MM.1S (cell line): ENCODE measurements at regions not wholly inside any gene's neighbourhood (a gene's known extent, or its start where the extent isn't known, plus 50 kb on each side); places are given as distances from the start of the nearest gene placed in this dataset.

Source experiments
- DNase-seq: peaks from one replicate; pipeline ENCODE4 v3.0.0-alpha.2; 2015
- H2AFZ ChIP-seq: fragments of 300-600 bp; sonication (generic); 2 replicates; pipeline ENCODE4 v1.6.0; 2016; ENCODE audit warnings: antibody characterized with exemption, low read length
- H3F3A ChIP-seq: fragments of 300-600 bp; sonication (generic); 2 replicates; pipeline ENCODE4 v1.6.1; 2016; ENCODE audit warnings: mild to moderate bottlenecking, antibody characterized with exemption, low read length, moderate library complexity, mixed read lengths; ENCODE audit not compliant: insufficient read depth
- H3K27ac ChIP-seq: fragments of 300-600 bp; sonication (generic); 2 replicates; pipeline ENCODE4 v1.5.1; 2016; ENCODE audit warnings: mild to moderate bottlenecking, low read length
- H3K27me3 ChIP-seq: fragments of 300-600 bp; sonication (generic); replicated peaks from 2 replicates; pipeline ENCODE4 v1.6.0; 2016; ENCODE audit warnings: low read length; ENCODE audit not compliant: insufficient read depth
- H3K36me3 ChIP-seq: fragments of 300-600 bp; sonication (generic); replicated peaks from 2 replicates; pipeline ENCODE4 v1.6.1; 2016; ENCODE audit warnings: mild to moderate bottlenecking, low read length, mixed read lengths; ENCODE audit not compliant: insufficient read depth
- H3K4me1 ChIP-seq: fragments of 300-600 bp; sonication (generic); 2 replicates; pipeline ENCODE4 v1.6.1; 2016; ENCODE audit warnings: low read length, mixed read lengths
- H3K4me2 ChIP-seq: fragments of 300-600 bp; sonication (generic); 2 replicates; pipeline ENCODE4 v1.6.0; 2016; ENCODE audit warnings: low read depth, low read length
- H3K4me3 ChIP-seq: fragments of 300-600 bp; sonication (generic); 2 replicates; pipeline ENCODE4 v1.5.1; 2016; ENCODE audit warnings: low read length, mixed read lengths
- H3K79me2 ChIP-seq: fragments of 300-600 bp; sonication (generic); 2 replicates; pipeline ENCODE4 v1.6.1; 2016; ENCODE audit warnings: mixed run types, low read length, mixed read lengths
- H3K9ac ChIP-seq: fragments of 300-600 bp; sonication (generic); 2 replicates; pipeline ENCODE4 v1.6.1; 2016; ENCODE audit warnings: low read length, mixed read lengths
- H3K9me2 ChIP-seq: fragments of 300-600 bp; sonication (generic); replicated peaks from 2 replicates; pipeline ENCODE4 v1.6.1; 2016; ENCODE audit warnings: mild to moderate bottlenecking, low read length, mixed read lengths; ENCODE audit not compliant: insufficient read depth
- H3K9me3 ChIP-seq: fragments of 300-600 bp; sonication (generic); replicated peaks from 2 replicates; pipeline ENCODE4 v1.6.1; 2016; ENCODE audit warnings: mild to moderate bottlenecking, low read length, mixed read lengths; ENCODE audit not compliant: insufficient read depth
- H4K20me1 ChIP-seq: fragments of 300-600 bp; sonication (generic); 2 replicates; pipeline ENCODE4 v1.6.1; 2016; ENCODE audit warnings: mild to moderate bottlenecking, low read length, moderate library complexity, mixed read lengths; ENCODE audit not compliant: insufficient read depth
- EZH2 ChIP-seq: fragments of 300-600 bp; sonication (generic); optimal IDR thresholded peaks from 2 replicates; pipeline ENCODE3; 2017; ENCODE audit warnings: low read depth, mild to moderate bottlenecking, antibody characterized with exemption, low read length, mixed read lengths
- EZH2phosphoT487 ChIP-seq: fragments of 300-600 bp; sonication (generic); IDR thresholded peaks from 2 replicates; pipeline ENCODE4 v1.6.1; 2018; ENCODE audit warnings: antibody characterized with exemption, low read length
- TF ChIP-seq, protein P1 (sequence below): fragments of 300-600 bp; sonication (generic); IDR thresholded peaks from 2 replicates; pipeline ENCODE4 v1.5.1; 2016; ENCODE audit warnings: antibody characterized with exemption, low read length, mixed read lengths

DNA sequence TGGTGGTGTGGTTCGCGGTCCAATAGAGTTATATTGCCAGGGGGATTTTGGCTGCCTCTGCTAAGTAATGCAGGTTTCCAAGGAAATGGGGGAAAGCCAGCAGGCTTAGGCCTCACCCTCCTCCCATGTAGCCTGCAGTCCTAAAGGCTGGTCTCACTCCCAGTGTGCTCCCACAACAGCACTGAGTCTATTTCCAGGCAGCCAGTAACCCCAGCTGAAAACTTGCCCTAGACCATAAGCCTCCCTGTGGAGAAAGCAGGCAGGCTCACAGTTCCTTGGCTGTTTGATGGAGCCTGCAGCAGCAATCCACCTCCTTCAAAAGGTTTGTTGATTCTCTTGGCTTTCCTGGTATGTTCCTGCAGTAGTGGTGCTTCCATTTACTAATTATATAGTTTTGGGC is 220.0 kb upstream of the ZNF804B start:
- Histone ChIP-seq H3K27me3 (no peaks in the 10 kb centered on the region), H3K9ac (no peak overlapping the region), H3K4me1 (no peaks in the 10 kb centered on the region), H3K27ac (no peak overlapping the region), H3K79me2 (no peaks in the 10 kb centered on the region), H3K9me2 (no peaks in the 10 kb centered on the region), H3K9me3 (no peaks in the 10 kb centered on the region), H3K4me3 (no peak overlapping the region), H3K4me2 (no peak overlapping the region), H3K36me3 (no peaks in the 10 kb centered on the region), H4K20me1 (no peaks in the 10 kb centered on the region), H2AFZ (no peak overlapping the region), H3F3A (no peaks in the 10 kb centered on the region)
- DNase-seq, result no peak
- TF ChIP-seq, protein P1, sequence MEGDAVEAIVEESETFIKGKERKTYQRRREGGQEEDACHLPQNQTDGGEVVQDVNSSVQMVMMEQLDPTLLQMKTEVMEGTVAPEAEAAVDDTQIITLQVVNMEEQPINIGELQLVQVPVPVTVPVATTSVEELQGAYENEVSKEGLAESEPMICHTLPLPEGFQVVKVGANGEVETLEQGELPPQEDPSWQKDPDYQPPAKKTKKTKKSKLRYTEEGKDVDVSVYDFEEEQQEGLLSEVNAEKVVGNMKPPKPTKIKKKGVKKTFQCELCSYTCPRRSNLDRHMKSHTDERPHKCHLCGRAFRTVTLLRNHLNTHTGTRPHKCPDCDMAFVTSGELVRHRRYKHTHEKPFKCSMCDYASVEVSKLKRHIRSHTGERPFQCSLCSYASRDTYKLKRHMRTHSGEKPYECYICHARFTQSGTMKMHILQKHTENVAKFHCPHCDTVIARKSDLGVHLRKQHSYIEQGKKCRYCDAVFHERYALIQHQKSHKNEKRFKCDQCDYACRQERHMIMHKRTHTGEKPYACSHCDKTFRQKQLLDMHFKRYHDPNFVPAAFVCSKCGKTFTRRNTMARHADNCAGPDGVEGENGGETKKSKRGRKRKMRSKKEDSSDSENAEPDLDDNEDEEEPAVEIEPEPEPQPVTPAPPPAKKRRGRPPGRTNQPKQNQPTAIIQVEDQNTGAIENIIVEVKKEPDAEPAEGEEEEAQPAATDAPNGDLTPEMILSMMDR, result no peak
- TF ChIP-seq EZH2 (no peak), EZH2phosphoT487 (no peak)

DNA sequence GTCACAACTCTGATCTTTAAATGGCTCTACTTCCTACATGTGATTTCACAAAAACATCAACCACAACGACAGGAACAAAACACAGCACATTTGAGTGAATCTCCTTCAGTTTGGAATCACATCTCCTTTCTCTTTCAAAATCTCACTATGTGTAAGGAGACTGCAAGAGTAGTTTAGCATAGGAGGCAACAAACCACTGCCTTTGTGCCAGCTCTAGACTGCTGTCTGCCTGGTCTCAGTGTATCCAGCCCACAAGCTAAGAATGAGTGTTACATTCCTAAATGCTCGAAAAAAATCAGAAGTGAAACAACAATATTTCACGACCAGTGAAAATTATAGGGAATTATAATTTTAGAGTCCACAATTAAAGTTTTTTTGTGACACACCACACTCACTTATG is 217.0 kb upstream of the STEAP4 start:
- no peaks in the 10 kb centered on the region for H3K9me3 ChIP-seq
- H3K27me3 ChIP-seq, result no peaks in the 10 kb centered on the region
- no peaks in the 10 kb centered on the region for H3K9me2 ChIP-seq
- H3K4me3 ChIP-seq, result no peak overlapping the region
- no peaks in the 10 kb centered on the region for H4K20me1 ChIP-seq
- no peak overlapping the region for H2AFZ ChIP-seq
- no peaks in the 10 kb centered on the region for H3F3A ChIP-seq
- no peak overlapping the region for H3K27ac ChIP-seq
- H3K79me2 ChIP-seq, result no peaks in the 10 kb centered on the region
- H3K4me1 ChIP-seq, result no peaks in the 10 kb centered on the region
- H3K36me3 ChIP-seq, result no peaks in the 10 kb centered on the region
- H3K9ac ChIP-seq, result no peak overlapping the region
- DNase-seq, result no peak
- no peak overlapping the region for H3K4me2 ChIP-seq
- no peak for TF ChIP-seq EZH2
- TF ChIP-seq EZH2phosphoT487, result no peak
- TF ChIP-seq, protein P1, result no peak

DNA sequence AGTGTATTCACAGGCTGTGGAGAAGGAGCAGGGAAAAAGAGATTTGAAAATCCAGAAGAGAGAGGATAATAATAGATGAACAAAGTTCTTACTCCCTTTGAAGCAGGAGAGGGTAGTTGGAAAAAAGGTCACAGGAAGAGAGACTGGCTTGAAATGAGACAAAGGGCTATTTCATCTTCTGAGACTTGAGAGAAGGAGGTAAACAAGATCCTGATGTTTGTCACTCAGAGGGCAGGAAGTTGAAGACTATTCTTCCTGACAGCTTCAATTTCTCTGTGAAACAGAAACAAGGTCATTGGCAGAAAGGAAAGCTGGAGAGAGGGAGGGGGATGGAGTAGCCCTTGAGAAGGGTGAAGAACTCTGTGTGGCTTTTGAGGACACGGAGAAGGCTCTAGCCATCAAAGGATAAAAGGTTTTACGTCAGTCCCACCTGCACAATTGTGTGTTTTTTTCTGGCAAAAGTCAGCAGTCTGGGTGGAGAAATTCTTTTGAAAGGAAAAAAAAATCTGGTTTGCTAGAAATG is 216.1 kb upstream of the STEAP4 start:
- Histone ChIP-seq H4K20me1 (no peaks in the 10 kb centered on the region), H3K9ac (no peak overlapping the region), H3K4me3 (no peak overlapping the region), H3K9me2 (no peaks in the 10 kb centered on the region), H3K79me2 (no peaks in the 10 kb centered on the region), H3K9me3 (no peaks in the 10 kb centered on the region), H3F3A (no peaks in the 10 kb centered on the region), H3K36me3 (no peaks in the 10 kb centered on the region), H3K4me1 (no peaks in the 10 kb centered on the region), H3K27ac (no peak overlapping the region), H3K27me3 (no peaks in the 10 kb centered on the region), H2AFZ (no peak overlapping the region), H3K4me2 (no peak overlapping the region)
- peak; percentile 7 for DNase-seq
- TF ChIP-seq, protein P1, result no peak
- no peak for TF ChIP-seq EZH2
- no peak for TF ChIP-seq EZH2phosphoT487

DNA sequence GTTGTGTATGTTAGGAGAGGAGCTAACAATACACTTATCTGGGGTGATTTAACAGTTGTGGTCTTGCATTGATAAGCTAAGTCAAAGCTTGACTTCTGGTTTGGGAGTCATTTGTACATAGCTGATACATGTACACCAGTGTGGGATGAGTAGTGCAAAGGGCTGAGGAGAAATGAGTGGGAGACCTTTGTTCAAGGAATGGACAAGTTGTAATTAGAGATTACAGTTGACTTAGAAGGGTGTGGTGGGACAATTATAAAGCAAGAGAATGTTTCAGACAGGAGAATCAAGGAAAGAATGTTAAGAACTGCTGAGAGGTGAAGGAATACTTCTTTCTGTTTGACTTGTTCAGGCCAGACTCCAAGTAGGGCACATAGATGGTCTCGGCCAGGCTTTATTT is 209.7 kb upstream of the STEAP4 start:
- Histone ChIP-seq H3K9me3 (no peaks in the 10 kb centered on the region), H3K9me2 (no peaks in the 10 kb centered on the region), H2AFZ (no peak overlapping the region), H3K36me3 (no peaks in the 10 kb centered on the region), H3K27ac (no peak overlapping the region), H4K20me1 (no peaks in the 10 kb centered on the region), H3K4me3 (no peak overlapping the region), H3K9ac (no peak overlapping the region), H3K4me1 (no peaks in the 10 kb centered on the region), H3K4me2 (no peak overlapping the region), H3K79me2 (no peaks in the 10 kb centered on the region), H3F3A (no peaks in the 10 kb centered on the region), H3K27me3 (no peaks in the 10 kb centered on the region)
- no peak for TF ChIP-seq EZH2phosphoT487
- no peak for TF ChIP-seq EZH2
- TF ChIP-seq, protein P1, result no peak
- no peak for DNase-seq
